GM23338 (cell line): ENCODE measurements at regions not wholly inside any gene's neighbourhood (a gene's known extent, or its start where the extent isn't known, plus 50 kb on each side); places are given as distances from the start of the nearest gene placed in this dataset.

Experiments
- ATAC-seq: fragments of 200-7000 bp; cut with Tn5 transposase; 3 replicates; pipeline ENCODE4 v1.9.1; 2020
- DNase-seq: peaks from one replicate; pipeline ENCODE4 v3.0.0-alpha.2; 2015; ENCODE audit warnings: low spot score
- H2AFZ ChIP-seq: fragments of 200-600 bp; sonication (generic); 2 replicates; pipeline ENCODE4 v1.8.0; 2016; ENCODE audit warnings: antibody characterized with exemption, mild to moderate bottlenecking, moderate library complexity
- H3F3A ChIP-seq: fragments of 200-600 bp; sonication (generic); replicated peaks from 2 replicates; pipeline ENCODE4 v1.8.0; 2017; ENCODE audit warnings: antibody characterized with exemption, mixed run types, low read depth
- H3K27ac ChIP-seq: fragments of 200-600 bp; sonication (generic); 2 replicates; pipeline ENCODE4 v1.6.1; 2016; ENCODE audit warnings: low read depth
- H3K27me3 ChIP-seq: fragments of 200-600 bp; sonication (generic); 2 replicates; pipeline ENCODE4 v1.8.0; 2016; ENCODE audit warnings: mild to moderate bottlenecking, mixed run types, moderate library complexity; ENCODE audit not compliant: insufficient read depth
- H3K36me3 ChIP-seq: fragments of 200-600 bp; sonication (generic); 2 replicates; pipeline ENCODE4 v1.8.0; 2016; ENCODE audit warnings: mild to moderate bottlenecking; ENCODE audit not compliant: insufficient read depth
- H3K4me1 ChIP-seq: fragments of 200-600 bp; sonication (generic); 2 replicates; pipeline ENCODE4 v1.8.0; 2016; ENCODE audit warnings: mild to moderate bottlenecking, moderate library complexity; ENCODE audit not compliant: insufficient read depth
- H3K4me2 ChIP-seq: fragments of 200-600 bp; sonication (generic); 2 replicates; pipeline ENCODE4 v1.7.1; 2017; ENCODE audit warnings: mixed run types
- H3K4me3 ChIP-seq: fragments of 200-600 bp; sonication (generic); 2 replicates; pipeline ENCODE4 v1.6.1; 2016; ENCODE audit warnings: mixed run types
- H3K79me2 ChIP-seq: fragments of 200-600 bp; sonication (generic); replicated peaks from 2 replicates; pipeline ENCODE4 v1.8.0; 2017; ENCODE audit warnings: mild to moderate bottlenecking; ENCODE audit not compliant: insufficient read depth
- H3K9me2 ChIP-seq: fragments of 200-600 bp; sonication (generic); 2 replicates; pipeline ENCODE4 v1.8.0; 2017; ENCODE audit not compliant: insufficient read depth
- H4K20me1 ChIP-seq: fragments of 200-600 bp; sonication (generic); replicated peaks from 2 replicates; pipeline ENCODE4 v1.8.0; 2017; ENCODE audit warnings: mild to moderate bottlenecking; ENCODE audit not compliant: insufficient read depth
- H3K27ac Mint-ChIP-seq: 2 replicates; pipeline ENCODE4 v1.8.0; 2020; ENCODE audit warnings: inconsistent platforms, mild to moderate bottlenecking, moderate library complexity, mixed read lengths
- H3K27me3 Mint-ChIP-seq: 3 replicates; pipeline ENCODE4 v1.8.0; 2022; ENCODE audit warnings: low read depth, mild to moderate bottlenecking, moderate library complexity, mixed read lengths, inconsistent platforms; ENCODE audit not compliant: insufficient read depth, poor library complexity
- H3K36me3 Mint-ChIP-seq: 3 replicates; pipeline ENCODE4 v1.8.0; 2021; ENCODE audit warnings: low read depth, mild to moderate bottlenecking, inconsistent platforms, moderate library complexity, mixed read lengths
- H3K4me1 Mint-ChIP-seq: 3 replicates; pipeline ENCODE4 v1.8.0; 2020; ENCODE audit warnings: mild to moderate bottlenecking, inconsistent platforms, mixed read lengths
- H3K4me3 Mint-ChIP-seq: 3 replicates; pipeline ENCODE4 v1.8.0; 2021; ENCODE audit warnings: moderate library complexity, mild to moderate bottlenecking, inconsistent platforms, mixed read lengths
- H3K9me3 Mint-ChIP-seq: 3 replicates; pipeline ENCODE4 v1.8.0; 2020; ENCODE audit warnings: moderate library complexity, mild to moderate bottlenecking, inconsistent platforms, mixed read lengths
- CREB1 ChIP-seq: fragments of 250-450 bp; sonication (Bioruptor Pico); IDR thresholded peaks from 2 replicates; pipeline ENCODE4 v1.5.0; 2020; ENCODE audit warnings: low read depth, mild to moderate bottlenecking, moderate library complexity
- CTCF ChIP-seq, 2 experiments: fragments of 200-600 bp in 1 of 2; sonication (generic) in 1 of 2; conservative IDR thresholded peaks; 2 replicates each; pipeline versions ENCODE4 v1.5.1 to v1.6.1; 2016 to 2017; ENCODE audit warnings: antibody characterized with exemption in 2 of 2, low read depth in 2 of 2, mild to moderate bottlenecking in 2 of 2, moderate library complexity in 1 of 2
- ETS1 ChIP-seq: IDR thresholded peaks from 2 replicates; pipeline ENCODE4 v1.6.1; 2016; ENCODE audit warnings: antibody characterized with exemption
- EZH2 ChIP-seq: fragments of 200-600 bp; sonication (generic); IDR thresholded peaks from one replicate; pipeline ENCODE4 v1.8.0; 2017; ENCODE audit warnings: antibody characterized with exemption, mild to moderate bottlenecking, low read depth; ENCODE audit not compliant: unreplicated experiment
- EZH2phosphoT487 ChIP-seq: fragments of 200-600 bp; sonication (generic); IDR thresholded peaks from one replicate; pipeline ENCODE4 v1.8.1; 2018; ENCODE audit warnings: antibody characterized with exemption; ENCODE audit not compliant: unreplicated experiment
- JUNB ChIP-seq: IDR thresholded peaks from one replicate; pipeline ENCODE4 v1.6.1; 2016; ENCODE audit warnings: antibody characterized with exemption; ENCODE audit not compliant: unreplicated experiment
- NANOG ChIP-seq: IDR thresholded peaks from 2 replicates; pipeline ENCODE4 v1.6.1; 2016; ENCODE audit warnings: antibody characterized with exemption, borderline replicate concordance
- POLR2AphosphoS5 ChIP-seq: IDR thresholded peaks from 2 replicates; pipeline ENCODE4 v1.6.1; 2016; ENCODE audit warnings: antibody characterized with exemption, low read depth
- STAT1 ChIP-seq: IDR thresholded peaks from one replicate; pipeline ENCODE4 v1.6.1; 2016; ENCODE audit warnings: antibody characterized with exemption; ENCODE audit not compliant: unreplicated experiment
- ZNF114 ChIP-seq: fragments of 250-450 bp; sonication (Bioruptor Pico); IDR thresholded peaks from 2 replicates; pipeline ENCODE4 v1.5.0; 2020; ENCODE audit warnings: mild to moderate bottlenecking, moderate library complexity
- ZNF331 ChIP-seq: fragments of 250-450 bp; sonication (Bioruptor Pico); IDR thresholded peaks from 2 replicates; pipeline ENCODE4 v1.5.0; 2020; ENCODE audit warnings: low read depth, mild to moderate bottlenecking, moderate library complexity
- TF ChIP-seq, protein P1 (sequence below): IDR thresholded peaks from one replicate; pipeline ENCODE4 v1.6.1; 2018; ENCODE audit warnings: antibody characterized with exemption; ENCODE audit not compliant: unreplicated experiment
- TF ChIP-seq, protein P2 (sequence below): fragments of 250-450 bp; sonication (Bioruptor Pico); IDR thresholded peaks from 2 replicates; pipeline ENCODE4 v1.5.0; 2020; ENCODE audit warnings: mild to moderate bottlenecking, moderate library complexity

- H3K36me3 Mint-ChIP-seq, result no peaks in the 10 kb centered on the region
These were observed 265.7 kb downstream of the DLEU7 start for GRCh38 chr13:50577806-50578205.

More at GRCh38 chr13:50577806-50578205, 265.7 kb downstream of the DLEU7 start:
- H3K4me1 ChIP-seq, result no peaks in the 10 kb centered on the region
- ATAC-seq (no peak), DNase-seq (no peak)
- no peaks in the 10 kb centered on the region for H3K36me3 ChIP-seq
- H3K27ac Mint-ChIP-seq, result no peak overlapping the region
- H3K27me3 ChIP-seq, result no peaks in the 10 kb centered on the region
- no peak overlapping the region for H2AFZ ChIP-seq
- no peaks in the 10 kb centered on the region for H4K20me1 ChIP-seq
- TF ChIP-seq, protein P1, sequence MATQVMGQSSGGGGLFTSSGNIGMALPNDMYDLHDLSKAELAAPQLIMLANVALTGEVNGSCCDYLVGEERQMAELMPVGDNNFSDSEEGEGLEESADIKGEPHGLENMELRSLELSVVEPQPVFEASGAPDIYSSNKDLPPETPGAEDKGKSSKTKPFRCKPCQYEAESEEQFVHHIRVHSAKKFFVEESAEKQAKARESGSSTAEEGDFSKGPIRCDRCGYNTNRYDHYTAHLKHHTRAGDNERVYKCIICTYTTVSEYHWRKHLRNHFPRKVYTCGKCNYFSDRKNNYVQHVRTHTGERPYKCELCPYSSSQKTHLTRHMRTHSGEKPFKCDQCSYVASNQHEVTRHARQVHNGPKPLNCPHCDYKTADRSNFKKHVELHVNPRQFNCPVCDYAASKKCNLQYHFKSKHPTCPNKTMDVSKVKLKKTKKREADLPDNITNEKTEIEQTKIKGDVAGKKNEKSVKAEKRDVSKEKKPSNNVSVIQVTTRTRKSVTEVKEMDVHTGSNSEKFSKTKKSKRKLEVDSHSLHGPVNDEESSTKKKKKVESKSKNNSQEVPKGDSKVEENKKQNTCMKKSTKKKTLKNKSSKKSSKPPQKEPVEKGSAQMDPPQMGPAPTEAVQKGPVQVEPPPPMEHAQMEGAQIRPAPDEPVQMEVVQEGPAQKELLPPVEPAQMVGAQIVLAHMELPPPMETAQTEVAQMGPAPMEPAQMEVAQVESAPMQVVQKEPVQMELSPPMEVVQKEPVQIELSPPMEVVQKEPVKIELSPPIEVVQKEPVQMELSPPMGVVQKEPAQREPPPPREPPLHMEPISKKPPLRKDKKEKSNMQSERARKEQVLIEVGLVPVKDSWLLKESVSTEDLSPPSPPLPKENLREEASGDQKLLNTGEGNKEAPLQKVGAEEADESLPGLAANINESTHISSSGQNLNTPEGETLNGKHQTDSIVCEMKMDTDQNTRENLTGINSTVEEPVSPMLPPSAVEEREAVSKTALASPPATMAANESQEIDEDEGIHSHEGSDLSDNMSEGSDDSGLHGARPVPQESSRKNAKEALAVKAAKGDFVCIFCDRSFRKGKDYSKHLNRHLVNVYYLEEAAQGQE, result no peak
- TF ChIP-seq ZNF331 (CRISPR knock-in tag) (no peak), NANOG (no peak), CREB1 (no peak), STAT1 (no peak), EZH2 (no peak), EZH2phosphoT487 (no peak), POLR2AphosphoS5 (no peak), ETS1 (no peak), JUNB (no peak), ZNF114 (CRISPR knock-in tag) (no peak), CTCF (conservative IDR thresholded peaks at IDR 0.05; ENCODE audit: low read depth in 2 of 2) (no peak)
- TF ChIP-seq, protein P2, sequence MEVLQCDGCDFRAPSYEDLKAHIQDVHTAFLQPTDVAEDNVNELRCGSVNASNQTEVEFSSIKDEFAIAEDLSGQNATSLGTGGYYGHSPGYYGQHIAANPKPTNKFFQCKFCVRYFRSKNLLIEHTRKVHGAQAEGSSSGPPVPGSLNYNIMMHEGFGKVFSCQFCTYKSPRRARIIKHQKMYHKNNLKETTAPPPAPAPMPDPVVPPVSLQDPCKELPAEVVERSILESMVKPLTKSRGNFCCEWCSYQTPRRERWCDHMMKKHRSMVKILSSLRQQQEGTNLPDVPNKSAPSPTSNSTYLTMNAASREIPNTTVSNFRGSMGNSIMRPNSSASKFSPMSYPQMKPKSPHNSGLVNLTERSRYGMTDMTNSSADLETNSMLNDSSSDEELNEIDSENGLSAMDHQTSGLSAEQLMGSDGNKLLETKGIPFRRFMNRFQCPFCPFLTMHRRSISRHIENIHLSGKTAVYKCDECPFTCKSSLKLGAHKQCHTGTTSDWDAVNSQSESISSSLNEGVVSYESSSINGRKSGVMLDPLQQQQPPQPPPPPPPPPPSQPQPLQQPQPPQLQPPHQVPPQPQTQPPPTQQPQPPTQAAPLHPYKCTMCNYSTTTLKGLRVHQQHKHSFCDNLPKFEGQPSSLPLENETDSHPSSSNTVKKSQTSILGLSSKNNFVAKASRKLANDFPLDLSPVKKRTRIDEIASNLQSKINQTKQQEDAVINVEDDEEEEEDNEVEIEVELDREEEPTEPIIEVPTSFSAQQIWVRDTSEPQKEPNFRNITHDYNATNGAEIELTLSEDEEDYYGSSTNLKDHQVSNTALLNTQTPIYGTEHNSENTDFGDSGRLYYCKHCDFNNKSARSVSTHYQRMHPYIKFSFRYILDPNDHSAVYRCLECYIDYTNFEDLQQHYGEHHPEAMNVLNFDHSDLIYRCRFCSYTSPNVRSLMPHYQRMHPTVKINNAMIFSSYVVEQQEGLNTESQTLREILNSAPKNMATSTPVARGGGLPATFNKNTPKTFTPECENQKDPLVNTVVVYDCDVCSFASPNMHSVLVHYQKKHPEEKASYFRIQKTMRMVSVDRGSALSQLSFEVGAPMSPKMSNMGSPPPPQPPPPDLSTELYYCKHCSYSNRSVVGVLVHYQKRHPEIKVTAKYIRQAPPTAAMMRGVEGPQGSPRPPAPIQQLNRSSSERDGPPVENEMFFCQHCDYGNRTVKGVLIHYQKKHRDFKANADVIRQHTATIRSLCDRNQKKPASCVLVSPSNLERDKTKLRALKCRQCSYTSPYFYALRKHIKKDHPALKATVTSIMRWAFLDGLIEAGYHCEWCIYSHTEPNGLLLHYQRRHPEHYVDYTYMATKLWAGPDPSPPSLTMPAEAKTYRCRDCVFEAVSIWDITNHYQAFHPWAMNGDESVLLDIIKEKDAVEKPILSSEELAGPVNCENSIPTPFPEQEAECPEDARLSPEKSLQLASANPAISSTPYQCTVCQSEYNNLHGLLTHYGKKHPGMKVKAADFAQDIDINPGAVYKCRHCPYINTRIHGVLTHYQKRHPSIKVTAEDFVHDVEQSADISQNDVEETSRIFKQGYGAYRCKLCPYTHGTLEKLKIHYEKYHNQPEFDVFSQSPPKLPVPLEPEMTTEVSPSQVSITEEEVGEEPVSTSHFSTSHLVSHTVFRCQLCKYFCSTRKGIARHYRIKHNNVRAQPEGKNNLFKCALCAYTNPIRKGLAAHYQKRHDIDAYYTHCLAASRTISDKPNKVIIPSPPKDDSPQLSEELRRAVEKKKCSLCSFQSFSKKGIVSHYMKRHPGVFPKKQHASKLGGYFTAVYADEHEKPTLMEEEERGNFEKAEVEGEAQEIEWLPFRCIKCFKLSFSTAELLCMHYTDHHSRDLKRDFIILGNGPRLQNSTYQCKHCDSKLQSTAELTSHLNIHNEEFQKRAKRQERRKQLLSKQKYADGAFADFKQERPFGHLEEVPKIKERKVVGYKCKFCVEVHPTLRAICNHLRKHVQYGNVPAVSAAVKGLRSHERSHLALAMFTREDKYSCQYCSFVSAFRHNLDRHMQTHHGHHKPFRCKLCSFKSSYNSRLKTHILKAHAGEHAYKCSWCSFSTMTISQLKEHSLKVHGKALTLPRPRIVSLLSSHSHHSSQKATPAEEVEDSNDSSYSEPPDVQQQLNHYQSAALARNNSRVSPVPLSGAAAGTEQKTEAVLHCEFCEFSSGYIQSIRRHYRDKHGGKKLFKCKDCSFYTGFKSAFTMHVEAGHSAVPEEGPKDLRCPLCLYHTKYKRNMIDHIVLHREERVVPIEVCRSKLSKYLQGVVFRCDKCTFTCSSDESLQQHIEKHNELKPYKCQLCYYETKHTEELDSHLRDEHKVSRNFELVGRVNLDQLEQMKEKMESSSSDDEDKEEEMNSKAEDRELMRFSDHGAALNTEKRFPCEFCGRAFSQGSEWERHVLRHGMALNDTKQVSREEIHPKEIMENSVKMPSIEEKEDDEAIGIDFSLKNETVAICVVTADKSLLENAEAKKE (CRISPR knock-in tag), result no peak
- no peaks in the 10 kb centered on the region for H3K27me3 Mint-ChIP-seq
- H3K4me3 Mint-ChIP-seq, result no peak overlapping the region
- no peaks in the 10 kb centered on the region for H3K79me2 ChIP-seq
- peaks cover 5% of the 10 kb centered on the region for H3F3A ChIP-seq
- no peaks in the 10 kb centered on the region for H3K9me3 Mint-ChIP-seq
- H3K4me2 ChIP-seq, result no peak overlapping the region
- no peak overlapping the region for H3K4me3 ChIP-seq
- no peaks in the 10 kb centered on the region; the same call in 2 of the 3 replicates for H3K4me1 Mint-ChIP-seq
- H3K27ac ChIP-seq, result no peak overlapping the region
- peaks cover 23% of the 10 kb centered on the region for H3K9me2 ChIP-seq
